ENCODE measurements at regions not wholly inside any gene's neighbourhood (a gene's known extent, or its start where the extent isn't known, plus 50 kb on each side); places are given as distances from the start of the nearest gene placed in this dataset.

DNA sequence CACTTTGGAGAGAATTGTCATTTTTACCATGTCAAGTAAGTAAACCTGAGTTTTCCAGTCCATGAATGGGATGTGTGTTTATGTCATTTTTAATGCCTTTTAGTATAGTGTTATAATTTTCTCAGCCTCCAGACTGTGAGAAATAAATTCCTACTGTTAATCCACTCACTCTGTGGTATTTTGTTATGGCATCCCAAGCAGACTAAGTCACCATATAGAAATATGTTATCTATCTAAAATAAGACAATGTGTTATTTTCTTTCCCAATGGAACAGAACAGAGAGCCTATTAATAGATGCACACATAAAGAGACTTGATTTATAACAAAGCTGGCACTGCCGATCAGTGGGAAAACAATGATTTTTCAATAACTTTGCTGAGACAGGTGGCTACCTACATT, 70.2 kb upstream of the SLC4A11 start:
- DNase-seq (ENCODE audit: low read depth) = no peak

DNA sequence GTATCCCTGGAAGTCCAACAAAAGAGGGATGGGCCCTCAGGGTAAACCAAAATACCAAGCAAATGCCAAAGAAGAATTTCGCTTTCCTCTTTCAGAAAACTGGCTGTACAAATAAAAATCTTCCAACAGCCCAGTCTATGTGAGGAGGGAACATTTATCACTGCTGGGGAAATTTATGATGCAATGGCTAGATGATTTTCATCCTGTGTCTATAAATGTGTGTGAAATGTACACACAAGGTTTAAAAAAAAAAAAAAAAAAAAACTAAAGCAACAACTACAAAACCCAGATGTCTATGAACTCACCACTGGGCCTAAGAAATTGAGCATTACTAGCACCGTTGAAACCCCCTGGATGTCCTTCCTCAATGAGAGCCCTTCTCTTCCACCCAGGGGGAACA, 68.7 kb upstream of the SLC4A11 start:
- no peak for DNase-seq (ENCODE audit: low read depth)

- DNase-seq (ENCODE audit: low read depth) = no peak
Measured at GRCh38 chr20:3307078-3307477, 68.1 kb upstream of the SLC4A11 start.

DNA sequence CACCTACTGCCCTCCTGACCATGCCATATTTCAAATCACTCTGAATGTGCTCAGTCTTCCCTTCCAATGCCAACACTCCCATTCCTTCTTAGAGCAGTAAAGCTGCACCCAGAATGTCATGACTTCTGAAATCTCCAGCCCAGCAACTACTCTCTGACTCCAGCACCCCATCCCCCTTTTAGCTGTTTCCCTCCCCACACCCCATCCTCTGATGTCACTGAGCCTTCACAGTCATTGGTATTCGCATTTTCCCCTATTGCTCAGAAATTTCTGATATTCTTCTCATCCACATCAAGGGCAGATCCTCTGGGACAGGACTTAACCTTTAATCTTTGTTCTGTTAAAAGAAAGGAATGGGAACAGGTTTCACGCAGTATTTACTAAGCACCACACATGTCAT, 67.1 kb upstream of the SLC4A11 start:
- no peak for DNase-seq (ENCODE audit: low read depth)

DNA sequence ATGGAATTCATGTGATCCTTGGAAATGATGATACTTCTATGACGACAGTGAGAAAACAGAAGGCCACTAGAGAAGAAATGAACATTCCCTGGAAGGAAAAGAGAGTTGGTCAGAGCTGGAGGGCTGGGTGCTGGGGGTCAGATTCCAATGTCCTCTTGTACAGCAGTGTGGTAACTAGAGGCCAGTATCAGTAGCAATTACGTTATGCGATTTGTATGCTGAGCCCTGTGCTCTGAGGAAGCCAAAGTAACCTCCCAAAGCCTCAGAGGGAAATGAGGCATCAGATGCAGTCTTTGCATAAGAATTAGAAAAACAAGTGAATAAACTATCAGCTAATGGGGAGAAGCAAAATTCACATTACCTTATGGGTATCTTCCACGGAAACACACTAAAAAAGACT, 65.5 kb upstream of the SLC4A11 start:
- DNase-seq (ENCODE audit: low read depth) = no peak

DNA sequence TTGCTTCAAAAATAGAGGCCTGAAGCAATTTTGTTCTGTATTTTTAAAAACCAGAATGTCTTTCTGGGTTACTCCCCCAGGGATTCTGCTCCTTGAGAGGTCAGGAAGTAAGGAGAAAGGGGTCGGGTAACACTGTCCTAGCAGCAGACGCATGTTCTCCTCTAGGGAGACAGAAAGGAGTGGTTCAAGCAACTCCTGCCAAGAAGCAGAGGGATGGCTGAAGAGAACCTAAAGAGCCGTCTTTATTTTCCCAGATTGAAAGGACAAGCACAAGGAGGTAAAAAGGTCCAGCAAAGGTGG, 58.0 kb upstream of the SLC4A11 start:
- no peak for DNase-seq (ENCODE audit: low read depth)

DNA sequence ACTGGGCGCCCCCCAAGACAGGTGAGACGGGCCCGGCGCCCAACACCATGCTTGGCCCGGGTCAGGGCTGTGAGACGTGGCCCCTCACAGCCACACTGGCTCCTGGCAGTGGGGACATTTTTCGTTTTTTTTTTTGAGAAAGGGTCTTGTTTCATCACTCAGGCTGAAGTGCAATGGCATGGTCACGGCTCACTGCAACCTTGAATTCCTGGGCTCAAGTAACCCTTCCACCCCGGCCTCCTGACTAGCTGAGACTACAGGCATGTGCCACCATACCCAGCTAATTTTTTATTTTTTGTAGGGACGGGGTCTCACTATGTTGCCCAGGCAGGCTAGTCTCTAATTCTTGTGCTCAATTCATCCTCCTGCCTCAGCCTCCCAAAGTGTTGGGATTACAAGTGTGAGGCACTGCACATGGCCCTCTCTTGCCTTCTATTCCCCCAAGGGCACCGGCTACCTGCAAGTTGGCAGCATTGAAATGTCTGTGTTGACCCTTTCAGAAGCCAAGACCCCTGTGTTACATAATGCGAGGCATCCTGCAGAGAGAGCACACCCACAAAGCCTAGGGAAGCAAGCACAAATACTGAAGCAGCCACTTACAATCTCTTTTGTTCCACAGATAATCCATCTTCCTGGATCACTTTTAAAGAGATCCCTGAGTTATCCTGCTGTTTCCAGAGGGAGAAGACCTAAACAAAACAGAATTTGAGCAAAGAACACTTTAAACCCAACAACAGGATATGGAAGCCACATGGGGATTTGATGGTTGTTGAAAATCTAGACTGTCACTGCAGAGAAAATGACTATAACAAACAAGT, 57.5 kb upstream of the SLC4A11 start:
- DNase-seq (ENCODE audit: low read depth) = no peak

Measured in ELR (cell line).